H1 (cell line): ENCODE measurements at regions not wholly inside any gene's neighbourhood (a gene's known extent, or its start where the extent isn't known, plus 50 kb on each side); places are given as distances from the start of the nearest gene placed in this dataset.

Source experiments
- CTCF ChIA-PET: fragments of 300-600 bp; sonication (Branson Sonifier 250); formaldehyde crosslinking; loops from one replicate; lab custom pipeline; 2021; ENCODE audit not compliant: partially characterized antibody; lab: Charles Lee
- POLR2A ChIA-PET: fragments of 300-600 bp; sonication (Branson Sonifier 250); formaldehyde crosslinking; loops from one replicate; lab custom pipeline; 2021; ENCODE audit warnings: inconsistent platforms; ENCODE audit not compliant: partially characterized antibody; lab: Charles Lee
- DNase-seq, 2 experiments: peaks; one replicate each; pipeline versions ENCODE4 v3.0.0 to v3.0.0-alpha.2; 2010 to 2022; ENCODE audit warnings: low spot score in 2 of 2, low read depth in 1 of 2, mixed read lengths in 1 of 2
- FAIRE-seq: peaks from 2 replicates; lab custom pipeline; 2011; peaks lifted over from hg19 to GRCh38; lab: Jason Lieb, UNC
- H2AFZ ChIP-seq: 2 replicates; pipeline ENCODE4 v1.8.1; 2012; ENCODE audit warnings: low read length, inconsistent platforms
- H2AK5ac ChIP-seq: 2 replicates; pipeline ENCODE4 v1.6.1; 2013; ENCODE audit warnings: low read depth, low read length
- H2BK120ac ChIP-seq: replicated peaks from 2 replicates; pipeline ENCODE3; 2013; ENCODE audit warnings: low read depth, low read length, inconsistent platforms
- H2BK12ac ChIP-seq: 2 replicates; pipeline ENCODE4 v1.6.1; 2013; ENCODE audit warnings: low read depth, low read length
- H2BK15ac ChIP-seq: 2 replicates; pipeline ENCODE4 v1.6.1; 2013; ENCODE audit warnings: low read length
- H2BK20ac ChIP-seq: 2 replicates; pipeline ENCODE4 v1.6.1; 2013; ENCODE audit warnings: low read length
- H2BK5ac ChIP-seq: 2 replicates; pipeline ENCODE4 v1.6.1; 2013; ENCODE audit warnings: low read depth, low read length
- H3K14ac ChIP-seq: 2 replicates; pipeline ENCODE4 v1.6.1; 2013; ENCODE audit warnings: inconsistent platforms; ENCODE audit not compliant: insufficient read length
- H3K18ac ChIP-seq: 2 replicates; pipeline ENCODE4 v1.6.1; 2013; ENCODE audit warnings: low read length; ENCODE audit errors: extremely low read depth
- H3K23ac ChIP-seq: 2 replicates; pipeline ENCODE4 v1.6.1; 2013; ENCODE audit warnings: inconsistent platforms; ENCODE audit not compliant: insufficient read length
- H3K23me2 ChIP-seq: 2 replicates; pipeline ENCODE4 v1.6.1; 2013; ENCODE audit warnings: low read depth, low read length
- H3K27ac ChIP-seq: 2 replicates; pipeline ENCODE4 v1.6.1; 2011; ENCODE audit warnings: low read depth, low read length, inconsistent platforms
- H3K27me3 ChIP-seq, 4 experiments: replicated peaks in 1 of 4; 1 replicate in 1 of 4; 2 replicates in 3 of 4; pipeline versions ENCODE4 v1.6.1 to v1.8.1; 2011 to 2013; ENCODE audit warnings: low read length in 3 of 4, mild to moderate bottlenecking in 3 of 4, inconsistent platforms in 2 of 4, mixed read lengths in 2 of 4, moderate library complexity in 1 of 4; ENCODE audit not compliant: control insufficient read depth in 3 of 4, insufficient read depth in 3 of 4; ENCODE audit errors: extremely low read depth in 1 of 4
- H3K36me3 ChIP-seq, 4 experiments: 2 replicates each; pipeline versions ENCODE4 v1.6.1 to v1.8.1; 2011 to 2013; ENCODE audit warnings: mild to moderate bottlenecking in 4 of 4, low read length in 3 of 4, moderate library complexity in 2 of 4, control low read depth in 1 of 4, inconsistent platforms in 1 of 4; ENCODE audit not compliant: insufficient read depth in 4 of 4, control insufficient read depth in 2 of 4
- H3K4ac ChIP-seq: replicated peaks from 2 replicates; pipeline ENCODE3; 2013; ENCODE audit warnings: low read length, low read depth, mixed read lengths, inconsistent platforms; ENCODE audit not compliant: insufficient read length
- H3K4me1 ChIP-seq, 4 experiments: replicated peaks in 1 of 4; 1 replicate in 1 of 4; 2 replicates in 3 of 4; pipeline versions ENCODE4 v1.6.1 to v1.8.1; 2011 to 2013; ENCODE audit warnings: low read length in 3 of 4, inconsistent platforms in 2 of 4, mixed read lengths in 1 of 4; ENCODE audit not compliant: insufficient read depth in 4 of 4, control insufficient read depth in 3 of 4
- H3K4me2 ChIP-seq, 2 experiments: 2 replicates each; pipeline versions ENCODE4 v1.6.1 to v1.8.1; 2011 to 2013; ENCODE audit warnings: low read depth in 2 of 2, low read length in 2 of 2, control low read depth in 1 of 2, inconsistent platforms in 1 of 2, mild to moderate bottlenecking in 1 of 2; ENCODE audit not compliant: insufficient read depth in 1 of 2
- H3K4me3 ChIP-seq, 4 experiments: fragments of 200-600, 300-600 bp in 1 of 4; sonication (generic), shearing (Covaris generic), sonication (Bioruptor Twin) in 1 of 4; 2 replicates each; pipeline versions ENCODE4 v1.5.1 to v1.8.1; 2011 to 2016; ENCODE audit warnings: low read length in 4 of 4, low read depth in 3 of 4, control low read depth in 2 of 4, inconsistent platforms in 2 of 4, mild to moderate bottlenecking in 2 of 4, mixed read lengths in 1 of 4, moderate library complexity in 1 of 4; ENCODE audit not compliant: insufficient read depth in 2 of 4; ENCODE audit errors: extremely low read depth in 1 of 4
- H3K56ac ChIP-seq: replicated peaks from 2 replicates; pipeline ENCODE3; 2013; ENCODE audit warnings: low read depth, mild to moderate bottlenecking, mixed read lengths, low read length, inconsistent platforms; ENCODE audit not compliant: insufficient read length
- H3K79me1 ChIP-seq: 2 replicates; pipeline ENCODE4 v1.6.1; 2013; ENCODE audit warnings: low read depth, low read length, control low read depth
- H3K79me2 ChIP-seq, 2 experiments: 2 replicates each; pipeline versions ENCODE4 v1.6.1 to v1.8.1; 2012 to 2013; ENCODE audit warnings: low read length in 2 of 2, mild to moderate bottlenecking in 2 of 2, inconsistent platforms in 1 of 2; ENCODE audit not compliant: insufficient read depth in 2 of 2, control insufficient read depth in 1 of 2
- H3K9ac ChIP-seq, 4 experiments: replicated peaks in 1 of 4; 1 replicate in 1 of 4; 2 replicates in 3 of 4; pipeline versions ENCODE4 v1.6.1 to v1.8.1; 2011 to 2013; ENCODE audit warnings: low read depth in 3 of 4, low read length in 3 of 4, control low read depth in 2 of 4, mild to moderate bottlenecking in 2 of 4, moderate library complexity in 2 of 4, inconsistent platforms in 1 of 4; ENCODE audit errors: extremely low read depth in 1 of 4
- H3K9me3 ChIP-seq, 2 experiments: 2 replicates each; pipeline versions ENCODE4 v1.6.1 to v1.8.1; 2012 to 2013; ENCODE audit warnings: mild to moderate bottlenecking in 2 of 2, moderate library complexity in 2 of 2, control low read depth in 1 of 2, inconsistent platforms in 1 of 2, low read depth in 1 of 2, low read length in 1 of 2, mixed read lengths in 1 of 2; ENCODE audit not compliant: insufficient read depth in 2 of 2
- H4K20me1 ChIP-seq, 2 experiments: replicated peaks in 1 of 2; 2 replicates each; pipeline versions ENCODE3 to v1.8.1; 2011 to 2013; ENCODE audit warnings: inconsistent platforms in 2 of 2, low read length in 2 of 2, mild to moderate bottlenecking in 1 of 2; ENCODE audit not compliant: insufficient read depth in 2 of 2, control insufficient read depth in 1 of 2
- H4K5ac ChIP-seq: 2 replicates; pipeline ENCODE4 v1.6.1; 2013; ENCODE audit warnings: low read length, low read depth, mixed read lengths, inconsistent platforms; ENCODE audit not compliant: insufficient read length
- H4K8ac ChIP-seq: 2 replicates; pipeline ENCODE4 v1.8.0; 2013; ENCODE audit warnings: mild to moderate bottlenecking, moderate library complexity, low read length, inconsistent platforms; ENCODE audit not compliant: insufficient read depth; ENCODE audit errors: extremely low read depth
- H4K91ac ChIP-seq: replicated peaks from 2 replicates; pipeline ENCODE3; 2013; ENCODE audit warnings: low read length, mixed read lengths, inconsistent platforms; ENCODE audit not compliant: insufficient read length
- ASH2L ChIP-seq: fragments of 200-600, 300-600 bp; sonication (generic); IDR thresholded peaks from one replicate; pipeline ENCODE4 v1.7.1; 2017; ENCODE audit warnings: low read length
- BACH1 ChIP-seq: IDR thresholded peaks from 2 replicates; pipeline ENCODE4 v1.6.1; 2012; ENCODE audit warnings: low read length, improper control_type of control experiment
- CHD1 ChIP-seq: IDR thresholded peaks from 2 replicates; pipeline ENCODE4 v1.6.1; 2012; ENCODE audit warnings: low read depth, low read length, improper control_type of control experiment
- CTBP2 ChIP-seq: IDR thresholded peaks from 2 replicates; pipeline ENCODE4 v1.7.0; 2011; ENCODE audit warnings: borderline replicate concordance, mild to moderate bottlenecking, moderate library complexity, mixed read lengths, low read length; ENCODE audit not compliant: insufficient read depth, insufficient read length
- EGR1 ChIP-seq: IDR thresholded peaks from 2 replicates; pipeline ENCODE4 v1.6.1; 2011; ENCODE audit warnings: low read depth, low read length, borderline replicate concordance
- MAFK ChIP-seq: IDR thresholded peaks from 2 replicates; pipeline ENCODE4 v1.6.1; 2012; ENCODE audit warnings: low read depth, mild to moderate bottlenecking, improper control_type of control experiment, low read length
- RBBP5 ChIP-seq: IDR thresholded peaks from 2 replicates; pipeline ENCODE4 v1.7.1; 2012; ENCODE audit warnings: low read depth, mild to moderate bottlenecking, inconsistent platforms, low read length, moderate library complexity, borderline replicate concordance
- RNF2 ChIP-seq: fragments of 200-900, 300-1000 bp; sonication (generic); IDR thresholded peaks from 2 replicates; pipeline ENCODE4 v1.7.1; 2016; ENCODE audit warnings: borderline replicate concordance, low read depth, mild to moderate bottlenecking, antibody characterized with exemption, low read length; ENCODE audit not compliant: poor library complexity, severe bottlenecking; ENCODE audit errors: missing control alignments
- RXRA ChIP-seq: IDR thresholded peaks from 2 replicates; pipeline ENCODE4 v1.6.1; 2011; ENCODE audit warnings: low read depth, mild to moderate bottlenecking, low read length, moderate library complexity; ENCODE audit not compliant: insufficient read depth
- SP2 ChIP-seq: IDR thresholded peaks from 2 replicates; pipeline ENCODE4 v1.6.1; 2012; ENCODE audit warnings: mild to moderate bottlenecking, low read length, inconsistent platforms
- SP4 ChIP-seq: IDR thresholded peaks from 2 replicates; pipeline ENCODE4 v1.6.1; 2012; ENCODE audit warnings: low read length, inconsistent platforms
- SUZ12 ChIP-seq: fragments of 200-600 bp; sonication (generic); IDR thresholded peaks from 2 replicates; pipeline ENCODE4 v1.6.1; 2012; ENCODE audit warnings: mild to moderate bottlenecking, inconsistent platforms, low read length, moderate library complexity, mixed read lengths
- TAF1 ChIP-seq: IDR thresholded peaks from 2 replicates; pipeline ENCODE4 v1.6.1; 2011; ENCODE audit warnings: mild to moderate bottlenecking, low read depth, low read length
- TBP ChIP-seq: IDR thresholded peaks from 2 replicates; pipeline ENCODE4 v1.6.1; 2011; ENCODE audit warnings: low read depth, low read length, improper control_type of control experiment
- WGBS, 2 experiments: shearing (Covaris generic) in 1 of 2; methylation state at CpG; one replicate each; pipeline versions ENCODE4 v1.1.6 to v1.1.7; 2013 to 2015; ENCODE audit warnings: low lambda C conversion rate in 2 of 2, mixed read lengths in 2 of 2, inconsistent platforms in 1 of 2, low coverage in 1 of 2, missing lambda C conversion rate in 1 of 2; ENCODE audit not compliant: insufficient replicate concordance in 2 of 2, insufficient coverage in 1 of 2, insufficient read length in 1 of 2; ENCODE audit errors: extremely low coverage in 1 of 2, missing lambda C conversion rate in 1 of 2; 5-methylcytosine and 5-hydroxymethylcytosine counted together
- TF ChIP-seq, protein P1 (sequence below): IDR thresholded peaks from 2 replicates; pipeline ENCODE4 v1.6.1; 2012; ENCODE audit warnings: inconsistent platforms

DNA sequence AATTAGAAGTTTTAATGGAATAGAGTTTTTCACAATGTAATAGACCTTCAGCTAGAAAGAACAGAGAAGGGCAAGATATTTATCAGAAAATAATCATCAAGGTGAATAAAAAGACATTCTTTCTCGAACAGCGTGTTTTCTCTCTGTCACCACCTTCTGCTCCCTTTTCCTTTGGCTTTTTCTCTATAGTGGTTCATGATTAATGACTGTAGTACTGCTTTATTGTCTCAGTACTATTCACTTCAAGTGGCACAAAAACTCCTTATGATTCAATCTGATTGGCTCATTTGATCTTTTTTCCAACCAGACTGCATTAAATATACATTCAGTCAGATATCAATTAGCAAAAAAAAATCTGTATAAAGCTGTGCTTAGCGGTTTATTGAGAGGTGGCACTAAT, 516.0 kb downstream of the OTOL1 start:
- WGBS, 2 experiments: 89% methylated on average over 3 of the region's 3 CpGs; no CpG with 5 or more reads in 1 of the 2 experiments
- FAIRE-seq (no peak), DNase-seq (no peak)
- Histone ChIP-seq H2BK20ac (no peak overlapping the region), H4K20me1 (no peaks in the 10 kb centered on the region), H3K9ac (no peak overlapping the region), H3K4me3 (no peak overlapping the region), H3K23ac (no peak overlapping the region), H3K79me1 (no peaks in the 10 kb centered on the region), H3K23me2 (no peaks in the 10 kb centered on the region), H2BK12ac (no peak overlapping the region), H4K5ac (no peak overlapping the region), H3K36me3 (no peaks in the 10 kb centered on the region), H3K4ac (no peak overlapping the region), H3K56ac (no peak overlapping the region), H2BK120ac (no peak overlapping the region), H3K27ac (no peak overlapping the region), H3K18ac (no peak overlapping the region), H3K14ac (no peak overlapping the region), H2AK5ac (no peak overlapping the region), H4K8ac (no peak overlapping the region), H2BK5ac (no peak overlapping the region), H3K27me3 (no peaks in the 10 kb centered on the region), H3K4me1 (no peaks in the 10 kb centered on the region), H3K9me3 (no peaks in the 10 kb centered on the region), H3K4me2 (no peak overlapping the region), H2BK15ac (no peak overlapping the region), H2AFZ (no peak overlapping the region), H4K91ac (no peak overlapping the region), H3K79me2 (no peaks in the 10 kb centered on the region)
- ChIA-PET CTCF (interaction anchor here (0.6 kb wide), 1 partner anchor 1681 kb away, joined by 3 read pairs; no protein-coding TSS in a partner anchor), POLR2A (no interaction called here)
- TF ChIP-seq CTBP2 (no peak), TBP (no peak), RXRA (no peak), RBBP5 (no peak), CHD1 (no peak), ASH2L (no peak), SP4 (no peak), BACH1 (no peak), MAFK (no peak), TAF1 (no peak), SUZ12 (no peak), RNF2 (no peak), EGR1 (no peak), SP2 (no peak)
- TF ChIP-seq, protein P1, sequence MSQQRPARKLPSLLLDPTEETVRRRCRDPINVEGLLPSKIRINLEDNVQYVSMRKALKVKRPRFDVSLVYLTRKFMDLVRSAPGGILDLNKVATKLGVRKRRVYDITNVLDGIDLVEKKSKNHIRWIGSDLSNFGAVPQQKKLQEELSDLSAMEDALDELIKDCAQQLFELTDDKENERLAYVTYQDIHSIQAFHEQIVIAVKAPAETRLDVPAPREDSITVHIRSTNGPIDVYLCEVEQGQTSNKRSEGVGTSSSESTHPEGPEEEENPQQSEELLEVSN: no peak
